CD14-positive monocyte (primary cell): ENCODE measurements at regions not wholly inside any gene's neighbourhood (a gene's known extent, or its start where the extent isn't known, plus 50 kb on each side); places are given as distances from the start of the nearest gene placed in this dataset.

Experiments
- DNase-seq, 3 donors: peaks; one replicate each; pipeline ENCODE4 v3.0.0-alpha.2; 2011 to 2022
- H2AFZ ChIP-seq: 2 replicates; pipeline ENCODE4 v1.6.0; 2012; ENCODE audit warnings: mild to moderate bottlenecking, low read depth, low read length, inconsistent platforms; ENCODE audit not compliant: insufficient read depth, poor library complexity, severe bottlenecking
- H3K27ac ChIP-seq, 2 donors: 1 replicate in 1 of 2; 2 replicates in 1 of 2; pipeline ENCODE4 v1.5.1; 2012 to 2013; ENCODE audit warnings: low read length in 2 of 2, control low read depth in 1 of 2, inconsistent platforms in 1 of 2, low read depth in 1 of 2, mild to moderate bottlenecking in 1 of 2
- H3K27me3 ChIP-seq, 2 donors: one replicate each; pipeline versions ENCODE4 v1.6.0 to v1.6.1; 2011 to 2013; ENCODE audit warnings: low read length in 2 of 2; ENCODE audit not compliant: control insufficient read depth in 2 of 2, insufficient read depth in 2 of 2
- H3K36me3 ChIP-seq, 2 donors: replicated peaks in 1 of 2; 1 replicate in 1 of 2; 2 replicates in 1 of 2; pipeline versions ENCODE4 v1.5.1 to v1.6.1; 2012 to 2013; ENCODE audit warnings: low read length in 2 of 2, control low read depth in 1 of 2, inconsistent platforms in 1 of 2, mild to moderate bottlenecking in 1 of 2; ENCODE audit not compliant: insufficient read depth in 2 of 2, control insufficient read depth in 1 of 2
- H3K4me1 ChIP-seq, 2 donors: 1 replicate in 1 of 2; 2 replicates in 1 of 2; pipeline versions ENCODE4 v1.5.1 to v1.6.1; 2012 to 2013; ENCODE audit warnings: low read length in 2 of 2, control low read depth in 1 of 2, inconsistent platforms in 1 of 2, mild to moderate bottlenecking in 1 of 2, moderate library complexity in 1 of 2; ENCODE audit not compliant: insufficient read depth in 2 of 2, control insufficient read depth in 1 of 2
- H3K4me2 ChIP-seq: replicated peaks from 2 replicates; pipeline ENCODE3; 2012; ENCODE audit warnings: low read length, moderate library complexity, mild to moderate bottlenecking; ENCODE audit not compliant: poor library complexity, severe bottlenecking; ENCODE audit errors: extremely low read depth
- H3K4me3 ChIP-seq, 3 experiments: fragments of 200-600 bp in 1 of 3; sonication (generic) in 1 of 3; replicated peaks in 1 of 3; 1 replicate in 2 of 3; 2 replicates in 1 of 3; pipeline ENCODE4 v1.5.1; 2011 to 2013; ENCODE audit warnings: low read length in 3 of 3, mild to moderate bottlenecking in 3 of 3, control low read depth in 2 of 3, low read depth in 2 of 3, inconsistent platforms in 1 of 3, moderate library complexity in 1 of 3
- H3K79me2 ChIP-seq: 2 replicates; pipeline ENCODE4 v1.6.0; 2012; ENCODE audit warnings: mild to moderate bottlenecking, control low read depth, inconsistent platforms, low read length, moderate library complexity; ENCODE audit not compliant: insufficient read depth
- H3K9ac ChIP-seq: 2 replicates; pipeline ENCODE4 v1.6.0; 2017; ENCODE audit warnings: low read length, mild to moderate bottlenecking; ENCODE audit not compliant: insufficient read depth, poor library complexity, severe bottlenecking
- H3K9me3 ChIP-seq, 2 donors: replicated peaks in 1 of 2; 1 replicate in 1 of 2; 2 replicates in 1 of 2; pipeline versions ENCODE4 v1.5.1 to v1.6.1; 2012 to 2013; ENCODE audit warnings: low read length in 2 of 2, control low read depth in 1 of 2; ENCODE audit not compliant: control insufficient read depth in 1 of 2, insufficient read depth in 1 of 2
- H4K20me1 ChIP-seq: 2 replicates; pipeline ENCODE4 v1.6.0; 2012; ENCODE audit warnings: mild to moderate bottlenecking, low read length, control low read depth, moderate library complexity; ENCODE audit not compliant: insufficient read depth
- H3K27ac Mint-ChIP-seq, 7 donors: one replicate each; pipeline ENCODE4 v1.8.0; 2020; ENCODE audit warnings: mild to moderate bottlenecking in 7 of 7, mixed read lengths in 7 of 7, moderate library complexity in 6 of 7, inconsistent platforms in 2 of 7
- H3K27me3 Mint-ChIP-seq, 3 donors: one replicate each; pipeline ENCODE4 v1.8.0; 2021 to 2022; ENCODE audit warnings: low read depth in 3 of 3, mild to moderate bottlenecking in 3 of 3, mixed read lengths in 3 of 3, moderate library complexity in 3 of 3, inconsistent platforms in 1 of 3
- H3K36me3 Mint-ChIP-seq, 2 donors: one replicate each; pipeline ENCODE4 v1.8.0; 2020; ENCODE audit warnings: mixed read lengths in 2 of 2, inconsistent platforms in 1 of 2, mild to moderate bottlenecking in 1 of 2
- H3K4me1 Mint-ChIP-seq: one replicate; pipeline ENCODE4 v1.8.0; 2020; ENCODE audit warnings: mild to moderate bottlenecking, mixed read lengths
- H3K4me3 Mint-ChIP-seq, 2 donors: one replicate each; pipeline ENCODE4 v1.8.0; 2020; ENCODE audit warnings: mild to moderate bottlenecking in 2 of 2, mixed read lengths in 2 of 2, moderate library complexity in 1 of 2
- H3K9me3 Mint-ChIP-seq, 7 donors: one replicate each; pipeline ENCODE4 v1.8.0; 2020 to 2022; ENCODE audit warnings: mixed read lengths in 7 of 7, mild to moderate bottlenecking in 6 of 7, moderate library complexity in 6 of 7, inconsistent platforms in 2 of 7
- CTCF ChIP-seq: fragments of 200-600 bp; IDR thresholded peaks from one replicate; pipeline ENCODE4 v1.8.0; 2022; ENCODE audit warnings: antibody characterized with exemption, mild to moderate bottlenecking
- WGBS: methylation state at CpG from one replicate; pipeline ENCODE4 v1.1.5; 2013; ENCODE audit warnings: missing lambda C conversion rate; ENCODE audit not compliant: insufficient coverage; 5-methylcytosine and 5-hydroxymethylcytosine counted together
- intact Hi-C, 2 donors: fragments of 100-400 bp; cut with micrococcal nuclease; formaldehyde crosslinking; loops; one replicate each; pipeline versions ENCODE4 v1.15.0 to v1.15.1; 2023

- peaks cover 0 to 1% (median 0%) of the 10 kb centered on the region in 3 donors for H3K27me3 Mint-ChIP-seq
- H3K4me3 Mint-ChIP-seq: no peak overlapping the region
These were observed 290.4 kb upstream of the CAND1 start for GRCh38 chr12:66978802-66979201.

GRCh38 chr12:66979251-66979650 lies 289.9 kb upstream of the CAND1 start:
- no CpG with 5 or more reads among the region's 4 CpGs for WGBS
- Histone ChIP-seq H3K9me3 (no peaks in the 10 kb centered on the region), H3K27ac (no peak overlapping the region), H3K4me2 (no peak overlapping the region), H3K27me3 (no peaks in the 10 kb centered on the region), H3K4me3 (no peak overlapping the region), H3K36me3 (no peaks in the 10 kb centered on the region), H4K20me1 (no peaks in the 10 kb centered on the region), H3K79me2 (no peaks in the 10 kb centered on the region), H2AFZ (no peak overlapping the region), H3K9ac (no peak overlapping the region), H3K4me1 (peaks cover 0 to 4% of the 10 kb centered on the region in 2 donors)
- no peak for TF ChIP-seq CTCF
- Mint-ChIP-seq H3K36me3 (no peaks in the 10 kb centered on the region), H3K27me3 (peaks cover 0 to 1% (median 0%) of the 10 kb centered on the region in 3 donors), H3K4me3 (no peak overlapping the region), H3K9me3 (peaks cover 0 to 4% (median 0%) of the 10 kb centered on the region in 7 donors), H3K27ac (no peak overlapping the region), H3K4me1 (peaks cover 6% of the 10 kb centered on the region)
- no peak for DNase-seq
- intact Hi-C loops: no loop called here

More at GRCh38 chr12:66978802-66979201, 290.4 kb upstream of the CAND1 start:
- 67% methylated on average over 1 of the region's 1 CpG for WGBS
- H2AFZ ChIP-seq: no peak overlapping the region
- no peaks in the 10 kb centered on the region for H3K79me2 ChIP-seq
- Mint-ChIP-seq H3K4me1 (peaks cover 6% of the 10 kb centered on the region), H3K27ac (no peak overlapping the region), H3K9me3 (peaks cover 0 to 6% (median 0%) of the 10 kb centered on the region in 7 donors), H3K36me3 (no peaks in the 10 kb centered on the region)
- intact Hi-C loops: no loop called here
- peaks cover 0 to 4% of the 10 kb centered on the region in 2 donors for H3K4me1 ChIP-seq
- H3K9me3 ChIP-seq: no peaks in the 10 kb centered on the region
- H4K20me1 ChIP-seq: no peaks in the 10 kb centered on the region
- H3K4me2 ChIP-seq: no peak overlapping the region
- DNase-seq: no peak
- no peak overlapping the region for H3K27ac ChIP-seq
- no peak overlapping the region for H3K9ac ChIP-seq
- no peak for TF ChIP-seq CTCF
- no peaks in the 10 kb centered on the region for H3K27me3 ChIP-seq
- H3K4me3 ChIP-seq: no peak overlapping the region
- H3K36me3 ChIP-seq: no peaks in the 10 kb centered on the region
